Ovary (tissue), 7 donors: ENCODE measurements at regions not wholly inside any gene's neighbourhood (a gene's known extent, or its start where the extent isn't known, plus 50 kb on each side); places are given as distances from the start of the nearest gene placed in this dataset.

ENCODE experiments used
- DNase-seq, 5 donors: peaks; one replicate each; pipeline ENCODE4 v3.0.0-alpha.2; 2019 to 2020
- H3K27ac ChIP-seq, 2 donors: fragments of 200-600 bp; one replicate each; pipeline versions ENCODE4 v1.5.1 to v1.8.0; 2019 to 2022
- H3K27me3 ChIP-seq: fragments of 200-600 bp; one replicate; pipeline ENCODE4 v1.8.0; 2022
- H3K36me3 ChIP-seq: fragments of 200-600 bp; sonication (generic); one replicate; pipeline ENCODE4 v1.5.1; 2019
- H3K4me1 ChIP-seq: one replicate; pipeline ENCODE4 v1.8.1; 2013; ENCODE audit warnings: mild to moderate bottlenecking, moderate library complexity; ENCODE audit not compliant: insufficient read depth
- H3K4me3 ChIP-seq: fragments of 200-600 bp; sonication (generic); one replicate; pipeline ENCODE4 v1.5.1; 2017
- H3K9me3 ChIP-seq, 2 donors: fragments of 200-600 bp in 1 of 2; sonication (generic) in 1 of 2; one replicate each; pipeline versions ENCODE4 v1.5.1 to v1.8.1; 2013 to 2019; ENCODE audit warnings: mild to moderate bottlenecking in 1 of 2, moderate library complexity in 1 of 2
- EP300 ChIP-seq: sonication (generic); formaldehyde crosslinking; IDR thresholded peaks from one replicate; pipeline ENCODE4 v1.6.1; 2017; ENCODE audit warnings: antibody characterized with exemption
- POLR2A ChIP-seq: fragments of 450-650 bp; IDR thresholded peaks from one replicate; pipeline ENCODE4 v1.6.1; 2017; ENCODE audit warnings: antibody characterized with exemption, mild to moderate bottlenecking, moderate library complexity
- WGBS, 3 donors: extraction: QIAGEN DNeasy Blood & Tissue Kit in 1 of 3; methylation state at CpG; one replicate each; pipeline versions ENCODE4 v1.1.5 to v1.1.7; 2013 to 2017; 5-methylcytosine and 5-hydroxymethylcytosine counted together
- intact Hi-C, 4 donors: fragments of 100-400 bp; cut with DNase I; formaldehyde crosslinking; loops; one replicate each; pipeline versions ENCODE4 v1.11.0 to v1.15.1; 2022 to 2023
- TF ChIP-seq, protein P1 (sequence below), 3 donors: fragments of 450-650 bp in 2 of 3; fragments of 200-600 bp in 1 of 3; IDR thresholded peaks; one replicate each; pipeline versions ENCODE4 v1.5.1 to v1.8.0; 2016 to 2022; ENCODE audit warnings: antibody characterized with exemption in 3 of 3, mild to moderate bottlenecking in 1 of 3
- donor health status: DM: no; HTN: no; CAD: no; lungs with moderate emphysema.
- donor health status: DM: no; HTN: no; CAD: no.
- donor health status: Bipolar disorder and iron deficiency.
- donor health status: DM: no; HTN: no; CAD: no.
- donor health status: DM: yes; HTN: yes; CAD: no.

DNA sequence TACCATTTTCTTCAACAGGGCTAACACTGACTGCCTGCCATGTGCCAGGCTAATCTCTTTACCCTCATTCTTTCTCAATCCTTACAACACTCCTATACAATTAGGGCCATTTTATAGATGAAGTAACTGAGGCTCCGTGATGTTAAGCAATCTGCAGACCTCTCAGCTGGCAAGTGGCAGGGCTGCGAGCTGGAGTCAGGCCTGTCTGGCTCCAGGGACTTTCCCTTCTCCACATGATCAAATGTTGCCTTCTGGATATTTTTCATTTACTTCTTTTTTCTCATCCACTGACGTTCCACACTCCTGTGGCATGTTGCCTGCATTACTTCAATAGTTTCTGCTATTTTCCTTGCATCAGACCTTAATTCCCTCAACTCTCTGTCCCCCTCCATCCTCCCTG, 55.2 kb upstream of the TAGAP start:
- H3K4me3 ChIP-seq = no peak overlapping the region
- no peaks in the 10 kb centered on the region for H3K9me3 ChIP-seq
- WGBS, 3 donors = 58 to 74% (median 61%) methylated on average over 3 of the region's 3 CpGs
- TF ChIP-seq POLR2A = no peak
- TF ChIP-seq EP300 = no peak
- TF ChIP-seq, protein P1, sequence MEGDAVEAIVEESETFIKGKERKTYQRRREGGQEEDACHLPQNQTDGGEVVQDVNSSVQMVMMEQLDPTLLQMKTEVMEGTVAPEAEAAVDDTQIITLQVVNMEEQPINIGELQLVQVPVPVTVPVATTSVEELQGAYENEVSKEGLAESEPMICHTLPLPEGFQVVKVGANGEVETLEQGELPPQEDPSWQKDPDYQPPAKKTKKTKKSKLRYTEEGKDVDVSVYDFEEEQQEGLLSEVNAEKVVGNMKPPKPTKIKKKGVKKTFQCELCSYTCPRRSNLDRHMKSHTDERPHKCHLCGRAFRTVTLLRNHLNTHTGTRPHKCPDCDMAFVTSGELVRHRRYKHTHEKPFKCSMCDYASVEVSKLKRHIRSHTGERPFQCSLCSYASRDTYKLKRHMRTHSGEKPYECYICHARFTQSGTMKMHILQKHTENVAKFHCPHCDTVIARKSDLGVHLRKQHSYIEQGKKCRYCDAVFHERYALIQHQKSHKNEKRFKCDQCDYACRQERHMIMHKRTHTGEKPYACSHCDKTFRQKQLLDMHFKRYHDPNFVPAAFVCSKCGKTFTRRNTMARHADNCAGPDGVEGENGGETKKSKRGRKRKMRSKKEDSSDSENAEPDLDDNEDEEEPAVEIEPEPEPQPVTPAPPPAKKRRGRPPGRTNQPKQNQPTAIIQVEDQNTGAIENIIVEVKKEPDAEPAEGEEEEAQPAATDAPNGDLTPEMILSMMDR (IDR thresholded peaks at IDR 0.05) = no peak
- no peak for DNase-seq
- H3K36me3 ChIP-seq = no peaks in the 10 kb centered on the region
- no peaks in the 10 kb centered on the region for H3K27me3 ChIP-seq
- intact Hi-C loops = loop anchor here in 2 of 4 donors (5.0 to 10.0 kb wide), 2 partner anchors 58 to 95 kb away; partner anchors contain the start of genes TAGAP (in 2 of the 2) and RSPH3 (in 1 of the 2)
- no peak overlapping the region for H3K27ac ChIP-seq
- no peaks in the 10 kb centered on the region for H3K4me1 ChIP-seq

DNA sequence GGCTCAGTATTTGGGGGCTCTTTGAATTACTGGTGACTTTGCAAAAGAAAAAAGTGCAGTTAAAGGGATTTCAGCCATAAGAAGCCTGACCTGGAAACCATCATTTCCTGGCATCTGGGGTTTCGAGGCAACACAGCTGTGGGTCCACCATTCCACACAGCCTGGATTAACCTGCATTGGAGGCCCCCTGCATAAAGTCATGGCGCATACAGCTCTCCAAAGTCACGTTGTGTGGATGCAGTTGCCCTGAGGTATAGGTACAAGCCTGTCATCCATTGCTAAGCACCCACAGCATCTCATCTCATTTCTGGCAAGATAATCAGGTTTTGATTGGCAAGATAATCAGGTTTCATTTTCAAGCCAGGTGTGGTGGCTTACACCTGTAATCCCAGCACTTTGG, 54.5 kb upstream of the TAGAP start:
- H3K27ac ChIP-seq = no peak overlapping the region
- WGBS, 3 donors = 84 to 98% (median 92%) methylated on average over 3 of the region's 3 CpGs
- intact Hi-C loops = no loop called here

DNA sequence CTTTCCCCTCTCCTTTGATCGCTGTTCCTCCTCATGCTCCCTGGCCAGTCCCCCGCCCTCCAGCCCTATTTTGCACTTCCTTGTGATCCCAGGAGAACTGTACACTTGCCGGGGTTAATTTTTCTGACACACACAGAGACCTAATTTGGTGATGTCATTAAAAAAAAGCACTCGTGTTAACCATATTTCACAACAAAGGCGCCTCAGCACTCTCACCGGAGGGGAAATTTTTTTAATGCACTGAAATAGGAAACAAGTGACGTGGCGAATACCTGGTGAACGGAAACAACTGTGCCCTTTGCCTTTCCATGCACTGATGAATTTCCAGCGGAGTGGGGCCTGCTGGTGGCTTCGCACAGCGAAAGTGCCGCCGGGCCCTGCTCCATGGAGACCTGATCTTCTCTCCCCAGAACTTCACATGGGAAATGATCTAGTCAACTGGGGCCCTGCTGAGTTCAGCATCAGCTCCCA, 53.9 kb upstream of the TAGAP start:
- no peaks in the 10 kb centered on the region for H3K27me3 ChIP-seq
- no peak overlapping the region for H3K4me3 ChIP-seq
- intact Hi-C loops = no loop called here
- H3K36me3 ChIP-seq = no peaks in the 10 kb centered on the region
- H3K9me3 ChIP-seq = no peaks in the 10 kb centered on the region
- TF ChIP-seq POLR2A (no peak), EP300 (no peak)
- TF ChIP-seq, protein P1 (IDR thresholded peaks at IDR 0.05) = no peak
- 83 to 90% (median 88%) methylated on average over 14 of the region's 14 CpGs for WGBS, 3 donors
- no peak overlapping the region for H3K27ac ChIP-seq
- H3K4me1 ChIP-seq = no peaks in the 10 kb centered on the region
- no peak for DNase-seq

More for the DNA sequence above, 54.5 kb upstream of the TAGAP start:
- Histone ChIP-seq H3K9me3 (no peaks in the 10 kb centered on the region), H3K4me3 (no peak overlapping the region), H3K27me3 (no peaks in the 10 kb centered on the region), H3K4me1 (no peaks in the 10 kb centered on the region), H3K36me3 (no peaks in the 10 kb centered on the region)
- no peak for TF ChIP-seq EP300
- TF ChIP-seq, protein P1 (IDR thresholded peaks at IDR 0.05) = no peak
- TF ChIP-seq POLR2A = no peak
- DNase-seq = no peak

DNA sequence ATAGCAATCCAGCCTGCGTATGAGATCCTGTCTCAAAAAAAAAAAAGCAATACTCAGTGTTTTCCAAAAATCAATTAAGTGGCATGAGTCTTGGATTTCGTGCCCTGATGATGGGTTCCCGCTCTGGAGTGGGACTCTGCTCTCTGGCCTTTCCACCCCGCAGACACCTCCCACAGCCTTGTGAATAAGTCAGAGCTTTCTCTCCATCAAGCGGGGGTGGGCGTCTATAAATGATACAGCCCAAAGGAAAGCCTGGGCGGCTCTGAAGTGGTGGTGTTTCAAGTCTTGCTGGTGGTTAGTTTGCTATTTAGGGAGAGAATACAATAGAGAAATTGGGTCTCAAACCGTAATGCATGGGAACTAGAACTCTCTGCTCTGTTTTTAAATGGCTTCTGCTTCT, 52.5 kb upstream of the TAGAP start:
- TF ChIP-seq POLR2A = no peak
- no peak for TF ChIP-seq EP300
- TF ChIP-seq, protein P1 (IDR thresholded peaks at IDR 0.05) = no peak
- Histone ChIP-seq H3K36me3 (no peaks in the 10 kb centered on the region), H3K27ac (no peak overlapping the region), H3K27me3 (no peaks in the 10 kb centered on the region), H3K4me3 (no peak overlapping the region), H3K4me1 (no peaks in the 10 kb centered on the region), H3K9me3 (no peaks in the 10 kb centered on the region)
- whole genome bisulfite sequencing, 3 donors = 95 to 97% (median 96%) methylated on average over 8 of the region's 8 CpGs
- DNase-seq = no peak
- intact Hi-C loops = no loop called here
